Ishikawa (cell line): ENCODE measurements at regions not wholly inside any gene's neighbourhood (a gene's known extent, or its start where the extent isn't known, plus 50 kb on each side); places are given as distances from the start of the nearest gene placed in this dataset.

ENCODE experiments used
- CEBPB ChIP-seq: IDR thresholded peaks from 2 replicates; pipeline ENCODE4 v1.6.1; 2012
- CREB1 ChIP-seq: IDR thresholded peaks from 2 replicates; pipeline ENCODE4 v1.6.1; 2012; ENCODE audit warnings: low read depth
- EP300 ChIP-seq: IDR thresholded peaks from 2 replicates; pipeline ENCODE4 v1.6.1; 2012; ENCODE audit warnings: borderline replicate concordance
- FOXM1 ChIP-seq: IDR thresholded peaks from 2 replicates; pipeline ENCODE4 v1.6.1; 2012; ENCODE audit warnings: low read depth, borderline replicate concordance
- RAD21 ChIP-seq: IDR thresholded peaks from 2 replicates; pipeline ENCODE4 v1.6.1; 2012; ENCODE audit warnings: low read depth
- TAF1 ChIP-seq: IDR thresholded peaks from 2 replicates; pipeline ENCODE4 v1.6.1; 2012; ENCODE audit warnings: low read depth, mild to moderate bottlenecking
- YY1 ChIP-seq: IDR thresholded peaks from 2 replicates; pipeline ENCODE4 v1.6.1; 2012; ENCODE audit warnings: low read depth
- ZBTB7A ChIP-seq: IDR thresholded peaks from 2 replicates; pipeline ENCODE4 v1.6.1; 2012; ENCODE audit warnings: low read depth
- TF ChIP-seq, protein P1 (sequence below): IDR thresholded peaks from 2 replicates; pipeline ENCODE4 v1.6.1; 2012; ENCODE audit warnings: low read depth, mild to moderate bottlenecking
- TF ChIP-seq, protein P2 (sequence below): IDR thresholded peaks from 2 replicates; pipeline ENCODE4 v1.6.1; 2012
- TF ChIP-seq, protein P3 (sequence below): IDR thresholded peaks from 2 replicates; pipeline ENCODE4 v1.6.1; 2012

DNA sequence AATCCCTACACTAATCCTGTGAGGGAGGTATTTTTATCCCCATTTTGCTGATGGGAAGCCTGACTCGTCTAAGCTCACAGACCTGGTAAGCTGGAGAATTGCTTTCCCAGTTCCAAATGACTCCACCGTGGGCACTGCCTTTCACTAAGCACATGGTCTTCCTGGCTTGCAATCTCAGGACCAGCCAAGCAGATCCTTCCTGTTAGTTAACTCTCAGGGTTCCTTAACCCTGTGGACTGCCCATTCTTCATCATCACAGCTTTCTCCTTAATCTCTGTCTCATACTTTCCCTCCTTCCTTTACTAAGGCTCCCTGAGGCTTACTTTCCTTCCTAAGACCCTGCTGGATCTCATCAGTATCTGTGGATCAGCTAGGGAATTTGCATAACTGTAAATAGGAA lies 122.2 kb upstream of the ZEB2 start:
- TF ChIP-seq CREB1 = no peak
- no peak for TF ChIP-seq ZBTB7A
- no peak for TF ChIP-seq TAF1
- no peak for TF ChIP-seq YY1
- TF ChIP-seq CEBPB = no peak
- TF ChIP-seq, protein P1, sequence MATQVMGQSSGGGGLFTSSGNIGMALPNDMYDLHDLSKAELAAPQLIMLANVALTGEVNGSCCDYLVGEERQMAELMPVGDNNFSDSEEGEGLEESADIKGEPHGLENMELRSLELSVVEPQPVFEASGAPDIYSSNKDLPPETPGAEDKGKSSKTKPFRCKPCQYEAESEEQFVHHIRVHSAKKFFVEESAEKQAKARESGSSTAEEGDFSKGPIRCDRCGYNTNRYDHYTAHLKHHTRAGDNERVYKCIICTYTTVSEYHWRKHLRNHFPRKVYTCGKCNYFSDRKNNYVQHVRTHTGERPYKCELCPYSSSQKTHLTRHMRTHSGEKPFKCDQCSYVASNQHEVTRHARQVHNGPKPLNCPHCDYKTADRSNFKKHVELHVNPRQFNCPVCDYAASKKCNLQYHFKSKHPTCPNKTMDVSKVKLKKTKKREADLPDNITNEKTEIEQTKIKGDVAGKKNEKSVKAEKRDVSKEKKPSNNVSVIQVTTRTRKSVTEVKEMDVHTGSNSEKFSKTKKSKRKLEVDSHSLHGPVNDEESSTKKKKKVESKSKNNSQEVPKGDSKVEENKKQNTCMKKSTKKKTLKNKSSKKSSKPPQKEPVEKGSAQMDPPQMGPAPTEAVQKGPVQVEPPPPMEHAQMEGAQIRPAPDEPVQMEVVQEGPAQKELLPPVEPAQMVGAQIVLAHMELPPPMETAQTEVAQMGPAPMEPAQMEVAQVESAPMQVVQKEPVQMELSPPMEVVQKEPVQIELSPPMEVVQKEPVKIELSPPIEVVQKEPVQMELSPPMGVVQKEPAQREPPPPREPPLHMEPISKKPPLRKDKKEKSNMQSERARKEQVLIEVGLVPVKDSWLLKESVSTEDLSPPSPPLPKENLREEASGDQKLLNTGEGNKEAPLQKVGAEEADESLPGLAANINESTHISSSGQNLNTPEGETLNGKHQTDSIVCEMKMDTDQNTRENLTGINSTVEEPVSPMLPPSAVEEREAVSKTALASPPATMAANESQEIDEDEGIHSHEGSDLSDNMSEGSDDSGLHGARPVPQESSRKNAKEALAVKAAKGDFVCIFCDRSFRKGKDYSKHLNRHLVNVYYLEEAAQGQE = no peak
- TF ChIP-seq, protein P2, sequence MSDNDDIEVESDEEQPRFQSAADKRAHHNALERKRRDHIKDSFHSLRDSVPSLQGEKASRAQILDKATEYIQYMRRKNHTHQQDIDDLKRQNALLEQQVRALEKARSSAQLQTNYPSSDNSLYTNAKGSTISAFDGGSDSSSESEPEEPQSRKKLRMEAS = no peak
- TF ChIP-seq EP300 = no peak
- TF ChIP-seq FOXM1 = no peak
- TF ChIP-seq, protein P3, sequence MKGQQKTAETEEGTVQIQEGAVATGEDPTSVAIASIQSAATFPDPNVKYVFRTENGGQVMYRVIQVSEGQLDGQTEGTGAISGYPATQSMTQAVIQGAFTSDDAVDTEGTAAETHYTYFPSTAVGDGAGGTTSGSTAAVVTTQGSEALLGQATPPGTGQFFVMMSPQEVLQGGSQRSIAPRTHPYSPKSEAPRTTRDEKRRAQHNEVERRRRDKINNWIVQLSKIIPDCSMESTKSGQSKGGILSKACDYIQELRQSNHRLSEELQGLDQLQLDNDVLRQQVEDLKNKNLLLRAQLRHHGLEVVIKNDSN = no peak
- no peak for TF ChIP-seq RAD21
